22Rv1 (cell line): ENCODE measurements at regions not wholly inside any gene's neighbourhood (a gene's known extent, or its start where the extent isn't known, plus 50 kb on each side); places are given as distances from the start of the nearest gene placed in this dataset.

Experiments
- CTCF ChIP-seq: fragments of 450-650 bp; IDR thresholded peaks from 2 replicates; pipeline ENCODE4 v1.5.1; 2017; ENCODE audit warnings: mild to moderate bottlenecking
- ZFX ChIP-seq: fragments of 450-650 bp; IDR thresholded peaks from 2 replicates; pipeline ENCODE4 v1.6.1; 2017; ENCODE audit warnings: antibody characterized with exemption, borderline replicate concordance

GRCh38 chr6:95794749-95795148 is 217.4 kb downstream of the MANEA start:
- TF ChIP-seq CTCF: no peak
- no peak for TF ChIP-seq ZFX
